ENCODE measurements at regions not wholly inside any gene's neighbourhood (a gene's known extent, or its start where the extent isn't known, plus 50 kb on each side); places are given as distances from the start of the nearest gene placed in this dataset.

DNA sequence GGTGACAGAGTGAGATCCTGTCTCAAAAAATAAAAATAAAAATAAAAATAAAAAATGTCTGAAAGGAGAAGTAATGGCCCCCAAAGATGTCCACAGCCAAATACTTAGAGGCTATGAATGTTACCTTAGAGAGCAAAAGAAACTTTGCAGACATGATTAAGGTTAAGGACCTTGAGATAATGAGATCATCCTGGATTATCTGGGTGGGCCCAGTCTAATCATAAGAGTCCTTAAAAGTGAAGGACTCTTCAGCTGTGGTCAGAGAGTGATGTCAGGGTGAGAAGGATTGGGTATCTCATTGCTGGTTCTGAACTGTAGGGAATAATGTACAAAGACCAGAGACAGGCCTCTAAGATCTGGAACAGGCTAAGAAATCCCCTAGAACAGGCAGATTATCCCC is 84.9 kb upstream of the POU1F1 start:
- TF ChIP-seq, protein P1, sequence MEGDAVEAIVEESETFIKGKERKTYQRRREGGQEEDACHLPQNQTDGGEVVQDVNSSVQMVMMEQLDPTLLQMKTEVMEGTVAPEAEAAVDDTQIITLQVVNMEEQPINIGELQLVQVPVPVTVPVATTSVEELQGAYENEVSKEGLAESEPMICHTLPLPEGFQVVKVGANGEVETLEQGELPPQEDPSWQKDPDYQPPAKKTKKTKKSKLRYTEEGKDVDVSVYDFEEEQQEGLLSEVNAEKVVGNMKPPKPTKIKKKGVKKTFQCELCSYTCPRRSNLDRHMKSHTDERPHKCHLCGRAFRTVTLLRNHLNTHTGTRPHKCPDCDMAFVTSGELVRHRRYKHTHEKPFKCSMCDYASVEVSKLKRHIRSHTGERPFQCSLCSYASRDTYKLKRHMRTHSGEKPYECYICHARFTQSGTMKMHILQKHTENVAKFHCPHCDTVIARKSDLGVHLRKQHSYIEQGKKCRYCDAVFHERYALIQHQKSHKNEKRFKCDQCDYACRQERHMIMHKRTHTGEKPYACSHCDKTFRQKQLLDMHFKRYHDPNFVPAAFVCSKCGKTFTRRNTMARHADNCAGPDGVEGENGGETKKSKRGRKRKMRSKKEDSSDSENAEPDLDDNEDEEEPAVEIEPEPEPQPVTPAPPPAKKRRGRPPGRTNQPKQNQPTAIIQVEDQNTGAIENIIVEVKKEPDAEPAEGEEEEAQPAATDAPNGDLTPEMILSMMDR (IDR thresholded peaks at IDR 0.05; ENCODE audit: low read depth, low read length), result no peak
- no peak for TF ChIP-seq EZH2phosphoT487 (IDR thresholded peaks at IDR 0.05; ENCODE audit: low read depth)

All from OCI-LY3 (cell line).